ENCODE measurements at regions not wholly inside any gene's neighbourhood (a gene's known extent, or its start where the extent isn't known, plus 50 kb on each side); places are given as distances from the start of the nearest gene placed in this dataset.

DNA sequence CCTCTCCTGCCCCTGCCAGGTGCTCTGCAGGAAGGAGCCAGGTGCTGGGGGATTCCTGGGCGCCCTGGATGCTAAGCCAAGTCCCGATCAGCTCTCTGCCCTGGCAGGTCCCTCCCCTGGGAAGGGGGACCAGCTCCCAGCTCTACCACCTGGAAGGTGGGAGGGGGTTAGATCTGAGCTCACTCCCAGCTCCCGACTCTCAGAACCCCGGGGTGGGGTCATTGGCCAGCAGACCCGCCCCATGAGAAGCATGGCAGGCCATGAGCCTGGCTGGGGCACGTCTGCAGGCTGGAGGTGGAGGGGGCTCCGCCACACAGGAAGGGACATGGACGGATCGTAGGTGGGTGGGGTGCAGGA, 83.4 kb upstream of the NKX1-1 start:
- TF ChIP-seq, protein P1, sequence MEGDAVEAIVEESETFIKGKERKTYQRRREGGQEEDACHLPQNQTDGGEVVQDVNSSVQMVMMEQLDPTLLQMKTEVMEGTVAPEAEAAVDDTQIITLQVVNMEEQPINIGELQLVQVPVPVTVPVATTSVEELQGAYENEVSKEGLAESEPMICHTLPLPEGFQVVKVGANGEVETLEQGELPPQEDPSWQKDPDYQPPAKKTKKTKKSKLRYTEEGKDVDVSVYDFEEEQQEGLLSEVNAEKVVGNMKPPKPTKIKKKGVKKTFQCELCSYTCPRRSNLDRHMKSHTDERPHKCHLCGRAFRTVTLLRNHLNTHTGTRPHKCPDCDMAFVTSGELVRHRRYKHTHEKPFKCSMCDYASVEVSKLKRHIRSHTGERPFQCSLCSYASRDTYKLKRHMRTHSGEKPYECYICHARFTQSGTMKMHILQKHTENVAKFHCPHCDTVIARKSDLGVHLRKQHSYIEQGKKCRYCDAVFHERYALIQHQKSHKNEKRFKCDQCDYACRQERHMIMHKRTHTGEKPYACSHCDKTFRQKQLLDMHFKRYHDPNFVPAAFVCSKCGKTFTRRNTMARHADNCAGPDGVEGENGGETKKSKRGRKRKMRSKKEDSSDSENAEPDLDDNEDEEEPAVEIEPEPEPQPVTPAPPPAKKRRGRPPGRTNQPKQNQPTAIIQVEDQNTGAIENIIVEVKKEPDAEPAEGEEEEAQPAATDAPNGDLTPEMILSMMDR (IDR thresholded peaks at IDR 0.05): no peak
- no peak for TF ChIP-seq POLR2A (IDR thresholded peaks at IDR 0.05)
